ENCODE measurements at regions not wholly inside any gene's neighbourhood (a gene's known extent, or its start where the extent isn't known, plus 50 kb on each side); places are given as distances from the start of the nearest gene placed in this dataset.

GRCh38 chr15:70459312-70459711 is 304.0 kb downstream of the UACA start:
- Histone ChIP-seq H3K4me1 (ENCODE audit: control insufficient read depth in 1 of 2, insufficient read depth in 2 of 2, low read length in 2 of 2) (peaks cover 0 to 4% of the 10 kb centered on the region in 2 donors), H3K27me3 (ENCODE audit: low read depth, low read length) (no peaks in the 10 kb centered on the region), H3K9me3 (ENCODE audit: control insufficient read depth in 1 of 2, low read length in 2 of 2) (no peaks in the 10 kb centered on the region), H3K36me3 (ENCODE audit: control insufficient read depth in 1 of 2, insufficient read depth in 2 of 2, low read length in 2 of 2) (no peaks in the 10 kb centered on the region), H3K27ac (ENCODE audit: low read length) (no peak overlapping the region), H3K4me3 (ENCODE audit: low read depth in 1 of 2, low read length in 2 of 2) (no peak overlapping the region)

GRCh38 chr15:70453766-70454165 is 309.6 kb downstream of the UACA start:
- Histone ChIP-seq H3K36me3 (ENCODE audit: control insufficient read depth in 1 of 2, insufficient read depth in 2 of 2, low read length in 2 of 2) (no peaks in the 10 kb centered on the region), H3K4me3 (ENCODE audit: low read depth in 1 of 2, low read length in 2 of 2) (no peak overlapping the region), H3K27ac (ENCODE audit: low read length) (no peak overlapping the region), H3K27me3 (ENCODE audit: low read depth, low read length) (no peaks in the 10 kb centered on the region), H3K9me3 (ENCODE audit: control insufficient read depth in 1 of 2, low read length in 2 of 2) (no peaks in the 10 kb centered on the region), H3K4me1 (ENCODE audit: control insufficient read depth in 1 of 2, insufficient read depth in 2 of 2, low read length in 2 of 2) (no peaks in the 10 kb centered on the region)

GRCh38 chr15:70453238-70453637 is 310.1 kb downstream of the UACA start:
- Histone ChIP-seq H3K27me3 (ENCODE audit: low read depth, low read length) (no peaks in the 10 kb centered on the region), H3K9me3 (ENCODE audit: control insufficient read depth in 1 of 2, low read length in 2 of 2) (no peaks in the 10 kb centered on the region), H3K27ac (ENCODE audit: low read length) (no peak overlapping the region), H3K4me3 (ENCODE audit: low read depth in 1 of 2, low read length in 2 of 2) (no peak overlapping the region), H3K36me3 (ENCODE audit: control insufficient read depth in 1 of 2, insufficient read depth in 2 of 2, low read length in 2 of 2) (no peaks in the 10 kb centered on the region), H3K4me1 (ENCODE audit: control insufficient read depth in 1 of 2, insufficient read depth in 2 of 2, low read length in 2 of 2) (no peaks in the 10 kb centered on the region)

- Histone ChIP-seq H3K9me3 (ENCODE audit: control insufficient read depth in 1 of 2, low read length in 2 of 2) (no peaks in the 10 kb centered on the region), H3K4me1 (ENCODE audit: control insufficient read depth in 1 of 2, insufficient read depth in 2 of 2, low read length in 2 of 2) (peaks cover 0 to 4% of the 10 kb centered on the region in 2 donors), H3K27me3 (ENCODE audit: low read depth, low read length) (no peaks in the 10 kb centered on the region), H3K36me3 (ENCODE audit: control insufficient read depth in 1 of 2, insufficient read depth in 2 of 2, low read length in 2 of 2) (no peaks in the 10 kb centered on the region), H3K27ac (ENCODE audit: low read length) (no peak overlapping the region), H3K4me3 (ENCODE audit: low read depth in 1 of 2, low read length in 2 of 2) (no peak overlapping the region)
Observed at GRCh38 chr15:70451821-70452653, 311.3 kb downstream of the UACA start.

- H3K9me3 ChIP-seq (ENCODE audit: control insufficient read depth in 1 of 2, low read length in 2 of 2): no peaks in the 10 kb centered on the region
- peaks cover 0 to 4% of the 10 kb centered on the region in 2 donors for H3K4me1 ChIP-seq (ENCODE audit: control insufficient read depth in 1 of 2, insufficient read depth in 2 of 2, low read length in 2 of 2)
- H3K36me3 ChIP-seq (ENCODE audit: control insufficient read depth in 1 of 2, insufficient read depth in 2 of 2, low read length in 2 of 2): no peaks in the 10 kb centered on the region
- H3K27ac ChIP-seq (ENCODE audit: low read length): no peak overlapping the region
- H3K4me3 ChIP-seq (ENCODE audit: low read depth in 1 of 2, low read length in 2 of 2): no peak overlapping the region
- no peaks in the 10 kb centered on the region for H3K27me3 ChIP-seq (ENCODE audit: low read depth, low read length)
Observed at GRCh38 chr15:70450142-70450443, 313.3 kb downstream of the UACA start.

- Histone ChIP-seq H3K36me3 (ENCODE audit: control insufficient read depth in 1 of 2, insufficient read depth in 2 of 2, low read length in 2 of 2) (no peaks in the 10 kb centered on the region), H3K4me1 (ENCODE audit: control insufficient read depth in 1 of 2, insufficient read depth in 2 of 2, low read length in 2 of 2) (peaks cover 0 to 4% of the 10 kb centered on the region in 2 donors), H3K4me3 (ENCODE audit: low read depth in 1 of 2, low read length in 2 of 2) (no peak overlapping the region), H3K27ac (ENCODE audit: low read length) (no peak overlapping the region), H3K9me3 (ENCODE audit: control insufficient read depth in 1 of 2, low read length in 2 of 2) (no peaks in the 10 kb centered on the region), H3K27me3 (ENCODE audit: low read depth, low read length) (no peaks in the 10 kb centered on the region)
Observed at GRCh38 chr15:70449311-70450141, 313.8 kb downstream of the UACA start.

- Histone ChIP-seq H3K36me3 (ENCODE audit: control insufficient read depth in 1 of 2, insufficient read depth in 2 of 2, low read length in 2 of 2) (no peaks in the 10 kb centered on the region), H3K27ac (ENCODE audit: low read length) (no peak overlapping the region), H3K4me1 (ENCODE audit: control insufficient read depth in 1 of 2, insufficient read depth in 2 of 2, low read length in 2 of 2) (peaks cover 0 to 4% of the 10 kb centered on the region in 2 donors), H3K9me3 (ENCODE audit: control insufficient read depth in 1 of 2, low read length in 2 of 2) (no peaks in the 10 kb centered on the region), H3K27me3 (ENCODE audit: low read depth, low read length) (no peaks in the 10 kb centered on the region), H3K4me3 (ENCODE audit: low read depth in 1 of 2, low read length in 2 of 2) (no peak overlapping the region)
Observed at GRCh38 chr15:70447928-70448698, 315.2 kb downstream of the UACA start.

- no peaks in the 10 kb centered on the region for H3K9me3 ChIP-seq (ENCODE audit: control insufficient read depth in 1 of 2, low read length in 2 of 2)
- H3K36me3 ChIP-seq (ENCODE audit: control insufficient read depth in 1 of 2, insufficient read depth in 2 of 2, low read length in 2 of 2): no peaks in the 10 kb centered on the region
- H3K4me3 ChIP-seq (ENCODE audit: low read depth in 1 of 2, low read length in 2 of 2): no peak overlapping the region
- H3K4me1 ChIP-seq (ENCODE audit: control insufficient read depth in 1 of 2, insufficient read depth in 2 of 2, low read length in 2 of 2): peaks cover 0 to 4% of the 10 kb centered on the region in 2 donors
- H3K27me3 ChIP-seq (ENCODE audit: low read depth, low read length): no peaks in the 10 kb centered on the region
- no peak overlapping the region for H3K27ac ChIP-seq (ENCODE audit: low read length)
Observed at GRCh38 chr15:70447521-70447920, 315.8 kb downstream of the UACA start.

GRCh38 chr15:70447081-70447480 is 316.3 kb downstream of the UACA start:
- Histone ChIP-seq H3K4me3 (ENCODE audit: low read depth in 1 of 2, low read length in 2 of 2) (no peak overlapping the region), H3K27me3 (ENCODE audit: low read depth, low read length) (no peaks in the 10 kb centered on the region), H3K9me3 (ENCODE audit: control insufficient read depth in 1 of 2, low read length in 2 of 2) (no peaks in the 10 kb centered on the region), H3K27ac (ENCODE audit: low read length) (no peak overlapping the region), H3K4me1 (ENCODE audit: control insufficient read depth in 1 of 2, insufficient read depth in 2 of 2, low read length in 2 of 2) (peaks cover 0 to 4% of the 10 kb centered on the region in 2 donors), H3K36me3 (ENCODE audit: control insufficient read depth in 1 of 2, insufficient read depth in 2 of 2, low read length in 2 of 2) (no peaks in the 10 kb centered on the region)

GRCh38 chr15:70443486-70444273 is 319.7 kb downstream of the UACA start:
- Histone ChIP-seq H3K9me3 (ENCODE audit: control insufficient read depth in 1 of 2, low read length in 2 of 2) (no peaks in the 10 kb centered on the region), H3K4me3 (ENCODE audit: low read depth in 1 of 2, low read length in 2 of 2) (no peak overlapping the region), H3K4me1 (ENCODE audit: control insufficient read depth in 1 of 2, insufficient read depth in 2 of 2, low read length in 2 of 2) (peaks cover 0 to 4% of the 10 kb centered on the region in 2 donors), H3K27ac (ENCODE audit: low read length) (no peak overlapping the region), H3K27me3 (ENCODE audit: low read depth, low read length) (no peaks in the 10 kb centered on the region), H3K36me3 (ENCODE audit: control insufficient read depth in 1 of 2, insufficient read depth in 2 of 2, low read length in 2 of 2) (no peaks in the 10 kb centered on the region)

All from muscle layer of duodenum (tissue), 2 donors.